Natural killer cell (primary cell): ENCODE measurements at regions not wholly inside any gene's neighbourhood (a gene's known extent, or its start where the extent isn't known, plus 50 kb on each side); places are given as distances from the start of the nearest gene placed in this dataset.

Source experiments
- ATAC-seq, 3 donors: fragments of 150-1000 bp in 2 of 3; fragments of 200-7000 bp in 1 of 3; cut with Tn5 transposase; 1 replicate in 1 of 3; 2 replicates in 2 of 3; pipeline ENCODE4 v1.10.0; 2021; ENCODE audit warnings: mild to moderate bottlenecking in 2 of 3, moderate library complexity in 2 of 3
- DNase-seq, 2 donors: peaks; one replicate each; pipeline versions ENCODE4 v3.0.0 to v3.0.0-alpha.2; 2013 to 2021; ENCODE audit warnings: mixed read lengths in 1 of 2
- H3K27ac ChIP-seq: one replicate; pipeline ENCODE4 v1.5.1; 2013; ENCODE audit warnings: mild to moderate bottlenecking, low read length
- H3K27me3 ChIP-seq: one replicate; pipeline ENCODE4 v1.6.1; 2013; ENCODE audit warnings: low read length; ENCODE audit not compliant: control insufficient read depth, insufficient read depth
- H3K36me3 ChIP-seq: one replicate; pipeline ENCODE4 v1.6.1; 2013; ENCODE audit warnings: low read length; ENCODE audit not compliant: control insufficient read depth, insufficient read depth
- H3K4me1 ChIP-seq: one replicate; pipeline ENCODE4 v1.6.1; 2013; ENCODE audit warnings: low read length; ENCODE audit not compliant: control insufficient read depth, insufficient read depth
- H3K4me3 ChIP-seq: one replicate; pipeline ENCODE4 v1.5.1; 2013; ENCODE audit warnings: low read length
- H3K9me3 ChIP-seq: one replicate; pipeline ENCODE4 v1.6.1; 2013; ENCODE audit warnings: low read length; ENCODE audit not compliant: control insufficient read depth, insufficient read depth
- H3K27ac Mint-ChIP-seq, 2 donors: one replicate each; pipeline ENCODE4 v1.8.0; 2022; ENCODE audit warnings: mild to moderate bottlenecking in 2 of 2, mixed read lengths in 2 of 2, moderate library complexity in 1 of 2
- H3K27me3 Mint-ChIP-seq, 2 donors: one replicate each; pipeline ENCODE4 v1.8.0; 2022; ENCODE audit warnings: low read depth in 2 of 2, mixed read lengths in 2 of 2
- H3K36me3 Mint-ChIP-seq: one replicate; pipeline ENCODE4 v1.8.0; 2022; ENCODE audit warnings: mixed read lengths
- H3K4me1 Mint-ChIP-seq, 2 donors: one replicate each; pipeline ENCODE4 v1.8.0; 2022; ENCODE audit warnings: mixed read lengths in 2 of 2
- H3K4me3 Mint-ChIP-seq: one replicate; pipeline ENCODE4 v1.8.0; 2022; ENCODE audit warnings: mild to moderate bottlenecking, moderate library complexity, mixed read lengths
- H3K9me3 Mint-ChIP-seq, 2 donors: one replicate each; pipeline ENCODE4 v1.8.0; 2022; ENCODE audit warnings: mixed read lengths in 2 of 2
- CTCF ChIP-seq: fragments of 200-600 bp; IDR thresholded peaks from one replicate; pipeline ENCODE4 v1.8.0; 2022; ENCODE audit warnings: antibody characterized with exemption
- WGBS: methylation state at CpG from one replicate; pipeline ENCODE4 v1.1.7; 2013; ENCODE audit warnings: missing lambda C conversion rate; ENCODE audit not compliant: insufficient coverage; 5-methylcytosine and 5-hydroxymethylcytosine counted together
- intact Hi-C: fragments of 100-400 bp; cut with micrococcal nuclease; formaldehyde crosslinking; loops from one replicate; pipeline ENCODE4 v1.14.2; 2022

DNA sequence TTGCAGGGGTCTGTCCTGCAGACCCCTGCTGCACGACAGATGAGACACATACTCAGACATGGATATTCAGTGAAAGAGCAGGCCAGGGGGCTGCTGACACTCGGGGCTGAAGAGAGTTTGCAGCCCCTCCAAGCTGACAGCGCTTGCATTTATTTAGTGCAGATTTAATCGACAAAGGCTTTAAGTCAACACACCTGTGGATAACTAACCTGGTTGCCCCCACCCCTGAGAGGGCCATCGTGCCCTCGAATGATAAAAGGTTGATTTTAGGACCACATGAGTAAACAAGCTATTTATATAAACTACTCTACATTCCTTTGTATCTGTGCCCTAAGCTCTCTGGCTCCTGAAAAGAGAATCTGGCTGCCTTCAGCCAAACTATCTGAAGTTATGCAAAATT is 708.2 kb upstream of the LRRN3 start:
- Mint-ChIP-seq H3K27ac (no peak overlapping the region), H3K4me3 (no peak overlapping the region), H3K4me1 (no peaks in the 10 kb centered on the region), H3K9me3 (peaks cover 7 to 14% of the 10 kb centered on the region in 2 donors), H3K27me3 (no peaks in the 10 kb centered on the region), H3K36me3 (no peaks in the 10 kb centered on the region)
- H3K27ac ChIP-seq, result no peak overlapping the region
- H3K36me3 ChIP-seq, result no peaks in the 10 kb centered on the region
- no peaks in the 10 kb centered on the region for H3K27me3 ChIP-seq
- 59% methylated on average over 6 of the region's 6 CpGs for WGBS
- H3K9me3 ChIP-seq, result no peaks in the 10 kb centered on the region
- no peak overlapping the region for H3K4me3 ChIP-seq
- DNase-seq, result no peak
- ATAC-seq, result no peak
- intact Hi-C loops, result no loop called here
- TF ChIP-seq CTCF, result no peak
- no peaks in the 10 kb centered on the region for H3K4me1 ChIP-seq

GRCh38 chr7:110386006-110386405 is 704.9 kb upstream of the LRRN3 start:
- H3K4me3 ChIP-seq, result no peak overlapping the region
- H3K27me3 Mint-ChIP-seq, result no peaks in the 10 kb centered on the region
- DNase-seq (no peak), ATAC-seq (no peak)
- TF ChIP-seq CTCF, result no peak
- no peak overlapping the region for H3K4me3 Mint-ChIP-seq
- H3K4me1 Mint-ChIP-seq, result no peaks in the 10 kb centered on the region
- no peaks in the 10 kb centered on the region for H3K9me3 ChIP-seq
- no peaks in the 10 kb centered on the region for H3K4me1 ChIP-seq
- peaks cover 11 to 15% of the 10 kb centered on the region in 2 donors for H3K9me3 Mint-ChIP-seq
- no peaks in the 10 kb centered on the region for H3K27me3 ChIP-seq
- H3K27ac Mint-ChIP-seq, result no peak overlapping the region
- no peak overlapping the region for H3K27ac ChIP-seq
- no peaks in the 10 kb centered on the region for H3K36me3 ChIP-seq
- intact Hi-C loops, result no loop called here
- H3K36me3 Mint-ChIP-seq, result no peaks in the 10 kb centered on the region

DNA sequence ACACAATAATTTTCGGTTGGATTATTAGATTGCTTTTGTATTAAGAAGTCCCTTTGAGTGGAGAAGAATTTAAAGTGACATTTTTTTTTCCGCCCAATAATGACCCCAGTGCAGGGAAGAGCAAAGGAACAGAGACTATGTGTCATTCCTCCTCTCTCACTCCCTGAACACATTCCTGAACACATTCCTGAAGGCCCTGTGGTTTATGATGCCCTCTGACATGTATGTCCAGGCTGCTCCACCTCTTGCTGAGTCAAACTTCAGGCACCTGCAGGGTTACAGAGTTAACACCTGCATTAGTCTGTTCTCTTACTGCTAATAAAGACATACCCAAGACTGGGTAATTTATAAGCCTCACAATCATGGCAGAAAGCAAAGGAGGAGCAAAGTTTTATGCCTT is 704.0 kb upstream of the LRRN3 start:
- no peak for ATAC-seq

More for the DNA sequence above, 704.0 kb upstream of the LRRN3 start:
- no peak overlapping the region for H3K4me3 ChIP-seq
- TF ChIP-seq CTCF, result no peak
- H3K36me3 Mint-ChIP-seq, result no peaks in the 10 kb centered on the region
- H3K4me1 Mint-ChIP-seq, result no peaks in the 10 kb centered on the region
- no peaks in the 10 kb centered on the region for H3K4me1 ChIP-seq
- no peaks in the 10 kb centered on the region for H3K36me3 ChIP-seq
- no peak overlapping the region for H3K27ac Mint-ChIP-seq
- peaks cover 11 to 15% of the 10 kb centered on the region in 2 donors for H3K9me3 Mint-ChIP-seq
- H3K27me3 ChIP-seq, result no peaks in the 10 kb centered on the region
- intact Hi-C loops, result no loop called here
- WGBS, result 100% methylated on average over 1 of the region's 2 CpGs
- H3K27me3 Mint-ChIP-seq, result no peaks in the 10 kb centered on the region
- H3K4me3 Mint-ChIP-seq, result no peak overlapping the region
- no peak overlapping the region for H3K27ac ChIP-seq
- no peaks in the 10 kb centered on the region for H3K9me3 ChIP-seq
- no peak for DNase-seq
